MM.1S (cell line): ENCODE measurements at regions not wholly inside any gene's neighbourhood (a gene's known extent, or its start where the extent isn't known, plus 50 kb on each side); places are given as distances from the start of the nearest gene placed in this dataset.

Experiments
- DNase-seq: peaks from one replicate; pipeline ENCODE4 v3.0.0-alpha.2; 2015
- H2AFZ ChIP-seq: fragments of 300-600 bp; sonication (generic); 2 replicates; pipeline ENCODE4 v1.6.0; 2016; ENCODE audit warnings: antibody characterized with exemption, low read length
- H3F3A ChIP-seq: fragments of 300-600 bp; sonication (generic); 2 replicates; pipeline ENCODE4 v1.6.1; 2016; ENCODE audit warnings: mild to moderate bottlenecking, antibody characterized with exemption, low read length, moderate library complexity, mixed read lengths; ENCODE audit not compliant: insufficient read depth
- H3K27ac ChIP-seq: fragments of 300-600 bp; sonication (generic); 2 replicates; pipeline ENCODE4 v1.5.1; 2016; ENCODE audit warnings: mild to moderate bottlenecking, low read length
- H3K27me3 ChIP-seq: fragments of 300-600 bp; sonication (generic); replicated peaks from 2 replicates; pipeline ENCODE4 v1.6.0; 2016; ENCODE audit warnings: low read length; ENCODE audit not compliant: insufficient read depth
- H3K36me3 ChIP-seq: fragments of 300-600 bp; sonication (generic); replicated peaks from 2 replicates; pipeline ENCODE4 v1.6.1; 2016; ENCODE audit warnings: mild to moderate bottlenecking, low read length, mixed read lengths; ENCODE audit not compliant: insufficient read depth
- H3K4me1 ChIP-seq: fragments of 300-600 bp; sonication (generic); 2 replicates; pipeline ENCODE4 v1.6.1; 2016; ENCODE audit warnings: low read length, mixed read lengths
- H3K4me2 ChIP-seq: fragments of 300-600 bp; sonication (generic); 2 replicates; pipeline ENCODE4 v1.6.0; 2016; ENCODE audit warnings: low read depth, low read length
- H3K4me3 ChIP-seq: fragments of 300-600 bp; sonication (generic); 2 replicates; pipeline ENCODE4 v1.5.1; 2016; ENCODE audit warnings: low read length, mixed read lengths
- H3K79me2 ChIP-seq: fragments of 300-600 bp; sonication (generic); 2 replicates; pipeline ENCODE4 v1.6.1; 2016; ENCODE audit warnings: mixed run types, low read length, mixed read lengths
- H3K9ac ChIP-seq: fragments of 300-600 bp; sonication (generic); 2 replicates; pipeline ENCODE4 v1.6.1; 2016; ENCODE audit warnings: low read length, mixed read lengths
- H3K9me2 ChIP-seq: fragments of 300-600 bp; sonication (generic); replicated peaks from 2 replicates; pipeline ENCODE4 v1.6.1; 2016; ENCODE audit warnings: mild to moderate bottlenecking, low read length, mixed read lengths; ENCODE audit not compliant: insufficient read depth
- H3K9me3 ChIP-seq: fragments of 300-600 bp; sonication (generic); replicated peaks from 2 replicates; pipeline ENCODE4 v1.6.1; 2016; ENCODE audit warnings: mild to moderate bottlenecking, low read length, mixed read lengths; ENCODE audit not compliant: insufficient read depth
- H4K20me1 ChIP-seq: fragments of 300-600 bp; sonication (generic); 2 replicates; pipeline ENCODE4 v1.6.1; 2016; ENCODE audit warnings: mild to moderate bottlenecking, low read length, moderate library complexity, mixed read lengths; ENCODE audit not compliant: insufficient read depth
- EZH2 ChIP-seq: fragments of 300-600 bp; sonication (generic); optimal IDR thresholded peaks from 2 replicates; pipeline ENCODE3; 2017; ENCODE audit warnings: low read depth, mild to moderate bottlenecking, antibody characterized with exemption, low read length, mixed read lengths
- EZH2phosphoT487 ChIP-seq: fragments of 300-600 bp; sonication (generic); IDR thresholded peaks from 2 replicates; pipeline ENCODE4 v1.6.1; 2018; ENCODE audit warnings: antibody characterized with exemption, low read length
- TF ChIP-seq, protein P1 (sequence below): fragments of 300-600 bp; sonication (generic); IDR thresholded peaks from 2 replicates; pipeline ENCODE4 v1.5.1; 2016; ENCODE audit warnings: antibody characterized with exemption, low read length, mixed read lengths

DNA sequence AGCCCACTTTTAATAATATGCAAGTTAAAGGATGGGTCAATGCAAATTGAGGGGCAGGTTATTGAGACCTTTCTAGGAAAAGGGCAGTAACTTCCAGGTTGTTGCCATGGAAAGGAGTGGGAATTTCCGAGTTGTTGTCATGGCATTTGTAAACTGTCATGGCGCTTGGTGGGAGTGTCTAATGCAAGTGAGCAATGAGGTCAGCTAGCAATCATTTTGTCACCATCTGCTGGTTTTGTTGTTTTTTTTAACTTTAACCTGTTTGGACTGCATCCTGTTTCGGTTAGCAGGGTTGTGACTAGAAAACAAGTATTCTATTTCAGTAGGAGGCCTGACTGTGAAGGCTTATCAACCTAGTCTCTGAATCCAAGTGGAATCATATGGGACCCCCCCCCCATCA lies 85.8 kb upstream of the TSPAN11 start:
- H3K9me2 ChIP-seq, result no peaks in the 10 kb centered on the region
- DNase-seq, result peak; percentile 36
- TF ChIP-seq EZH2 (no peak), EZH2phosphoT487 (no peak)
- TF ChIP-seq, protein P1, sequence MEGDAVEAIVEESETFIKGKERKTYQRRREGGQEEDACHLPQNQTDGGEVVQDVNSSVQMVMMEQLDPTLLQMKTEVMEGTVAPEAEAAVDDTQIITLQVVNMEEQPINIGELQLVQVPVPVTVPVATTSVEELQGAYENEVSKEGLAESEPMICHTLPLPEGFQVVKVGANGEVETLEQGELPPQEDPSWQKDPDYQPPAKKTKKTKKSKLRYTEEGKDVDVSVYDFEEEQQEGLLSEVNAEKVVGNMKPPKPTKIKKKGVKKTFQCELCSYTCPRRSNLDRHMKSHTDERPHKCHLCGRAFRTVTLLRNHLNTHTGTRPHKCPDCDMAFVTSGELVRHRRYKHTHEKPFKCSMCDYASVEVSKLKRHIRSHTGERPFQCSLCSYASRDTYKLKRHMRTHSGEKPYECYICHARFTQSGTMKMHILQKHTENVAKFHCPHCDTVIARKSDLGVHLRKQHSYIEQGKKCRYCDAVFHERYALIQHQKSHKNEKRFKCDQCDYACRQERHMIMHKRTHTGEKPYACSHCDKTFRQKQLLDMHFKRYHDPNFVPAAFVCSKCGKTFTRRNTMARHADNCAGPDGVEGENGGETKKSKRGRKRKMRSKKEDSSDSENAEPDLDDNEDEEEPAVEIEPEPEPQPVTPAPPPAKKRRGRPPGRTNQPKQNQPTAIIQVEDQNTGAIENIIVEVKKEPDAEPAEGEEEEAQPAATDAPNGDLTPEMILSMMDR, result no peak
- no peaks in the 10 kb centered on the region for H3K36me3 ChIP-seq
- H3K9ac ChIP-seq, result no peak overlapping the region
- peak overlapping the region; percentile 8; the same call in 1 of the 2 replicates for H3K27ac ChIP-seq
- no peak overlapping the region for H3K4me3 ChIP-seq
- peaks cover 30% of the 10 kb centered on the region for H3K4me1 ChIP-seq
- no peaks in the 10 kb centered on the region for H3F3A ChIP-seq
- H2AFZ ChIP-seq, result 0 out of 2 replicates have a peak overlapping the region, but pooled peaks have one; percentile 6
- no peaks in the 10 kb centered on the region for H3K9me3 ChIP-seq
- no peaks in the 10 kb centered on the region for H3K79me2 ChIP-seq
- H3K4me2 ChIP-seq, result peak overlapping the region; percentile 2; the same call in 1 of the 2 replicates
- H4K20me1 ChIP-seq, result no peaks in the 10 kb centered on the region
- no peaks in the 10 kb centered on the region for H3K27me3 ChIP-seq

DNA sequence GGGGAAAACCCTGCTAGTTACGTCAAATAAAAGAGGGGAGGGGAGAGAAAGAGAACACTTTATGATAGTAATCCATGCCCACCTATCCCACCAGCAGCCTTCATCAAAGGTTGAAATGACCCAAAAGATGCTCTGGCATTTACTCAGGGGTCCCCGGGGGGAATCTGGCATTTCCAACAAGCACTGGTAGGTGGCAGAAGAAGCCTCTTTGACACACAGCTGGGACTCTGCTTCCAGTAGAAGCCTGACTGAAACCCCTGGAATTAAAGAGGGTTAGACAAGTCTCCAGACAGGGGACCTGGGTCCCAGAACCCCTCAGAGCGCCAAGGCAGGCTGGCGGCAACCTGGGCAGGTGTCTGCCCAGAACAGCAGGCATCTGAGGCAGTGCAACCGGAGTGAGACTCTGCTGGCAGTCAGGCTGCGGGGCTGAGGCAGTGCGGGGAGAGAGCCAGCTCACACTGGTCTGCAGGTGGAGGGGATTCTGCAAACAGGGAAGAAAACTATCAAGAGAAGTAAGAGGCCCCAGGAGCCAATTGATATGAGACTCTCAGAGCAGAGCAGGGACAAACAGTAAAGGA lies 85.0 kb upstream of the CAPRIN2 start:
- Histone ChIP-seq H3K4me2 (peak overlapping the region; percentile 44; the same call in 1 of the 2 replicates), H3K36me3 (no peaks in the 10 kb centered on the region), H3K9me2 (no peaks in the 10 kb centered on the region), H2AFZ (peak overlapping the region; percentile 29; the same call in 1 of the 2 replicates), H3K27me3 (no peaks in the 10 kb centered on the region), H3K4me1 (peaks cover 30% of the 10 kb centered on the region), H3K27ac (no peak overlapping the region), H3K79me2 (no peaks in the 10 kb centered on the region), H4K20me1 (no peaks in the 10 kb centered on the region), H3K9ac (no peak overlapping the region), H3F3A (no peaks in the 10 kb centered on the region), H3K9me3 (no peaks in the 10 kb centered on the region), H3K4me3 (no peak overlapping the region; the same call in 1 of the 2 replicates)
- DNase-seq, result no peak
- TF ChIP-seq EZH2 (no peak), EZH2phosphoT487 (no peak)
- TF ChIP-seq, protein P1, result no peak

DNA sequence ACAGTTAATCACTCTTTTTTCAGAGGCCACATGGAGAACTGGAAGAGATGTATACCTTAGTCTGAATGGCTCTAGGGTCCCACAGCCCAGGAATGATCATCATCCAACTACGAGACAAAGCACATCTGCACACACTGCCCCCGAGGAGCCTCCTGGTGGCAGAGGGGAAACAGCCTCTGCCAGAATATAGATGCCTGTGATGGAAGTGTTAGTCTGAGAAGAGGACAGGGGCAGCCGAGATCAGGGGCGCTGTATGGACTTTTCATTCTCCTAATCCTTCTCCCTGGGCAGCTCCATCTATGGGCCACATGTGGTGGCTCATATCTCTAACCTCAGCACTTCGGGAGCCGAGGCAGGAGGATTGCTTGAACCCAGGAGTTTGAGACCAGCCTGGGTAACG lies 82.8 kb upstream of the CAPRIN2 start:
- no peaks in the 10 kb centered on the region for H3K79me2 ChIP-seq
- H3K4me3 ChIP-seq, result no peak overlapping the region
- DNase-seq, result no peak
- H3K4me1 ChIP-seq, result peaks cover 27% of the 10 kb centered on the region
- H3K9me2 ChIP-seq, result no peaks in the 10 kb centered on the region
- no peak overlapping the region for H3K27ac ChIP-seq
- H4K20me1 ChIP-seq, result no peaks in the 10 kb centered on the region
- TF ChIP-seq, protein P1, result no peak
- no peak for TF ChIP-seq EZH2phosphoT487
- no peak for TF ChIP-seq EZH2
- no peak overlapping the region for H2AFZ ChIP-seq
- H3K27me3 ChIP-seq, result no peaks in the 10 kb centered on the region
- H3K36me3 ChIP-seq, result no peaks in the 10 kb centered on the region
- H3K9ac ChIP-seq, result no peak overlapping the region
- H3K4me2 ChIP-seq, result no peak overlapping the region
- no peaks in the 10 kb centered on the region for H3K9me3 ChIP-seq
- H3F3A ChIP-seq, result no peaks in the 10 kb centered on the region
